ENCODE measurements at regions not wholly inside any gene's neighbourhood (a gene's known extent, or its start where the extent isn't known, plus 50 kb on each side); places are given as distances from the start of the nearest gene placed in this dataset.

DNA sequence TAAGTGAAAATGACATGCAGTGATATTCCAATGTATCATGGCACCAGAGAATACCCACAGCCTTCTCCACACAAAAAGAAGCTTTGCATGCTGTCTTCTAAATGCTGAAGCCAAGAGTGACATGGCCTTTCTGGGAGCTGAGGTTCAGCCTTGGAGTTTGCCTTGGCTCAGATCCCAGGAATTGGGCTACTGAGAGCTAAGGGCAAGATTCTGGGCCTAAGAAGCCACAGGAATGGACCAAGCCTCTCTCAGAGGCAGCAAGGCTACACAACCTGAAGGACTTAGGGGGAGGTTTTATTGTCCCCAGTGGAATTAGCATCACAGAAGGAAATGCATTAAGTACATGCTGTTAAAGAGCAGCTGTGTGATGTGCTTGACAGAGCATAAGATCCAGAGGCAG, 1078.5 kb downstream of the TUSC7 start:
- TF ChIP-seq, protein P1, sequence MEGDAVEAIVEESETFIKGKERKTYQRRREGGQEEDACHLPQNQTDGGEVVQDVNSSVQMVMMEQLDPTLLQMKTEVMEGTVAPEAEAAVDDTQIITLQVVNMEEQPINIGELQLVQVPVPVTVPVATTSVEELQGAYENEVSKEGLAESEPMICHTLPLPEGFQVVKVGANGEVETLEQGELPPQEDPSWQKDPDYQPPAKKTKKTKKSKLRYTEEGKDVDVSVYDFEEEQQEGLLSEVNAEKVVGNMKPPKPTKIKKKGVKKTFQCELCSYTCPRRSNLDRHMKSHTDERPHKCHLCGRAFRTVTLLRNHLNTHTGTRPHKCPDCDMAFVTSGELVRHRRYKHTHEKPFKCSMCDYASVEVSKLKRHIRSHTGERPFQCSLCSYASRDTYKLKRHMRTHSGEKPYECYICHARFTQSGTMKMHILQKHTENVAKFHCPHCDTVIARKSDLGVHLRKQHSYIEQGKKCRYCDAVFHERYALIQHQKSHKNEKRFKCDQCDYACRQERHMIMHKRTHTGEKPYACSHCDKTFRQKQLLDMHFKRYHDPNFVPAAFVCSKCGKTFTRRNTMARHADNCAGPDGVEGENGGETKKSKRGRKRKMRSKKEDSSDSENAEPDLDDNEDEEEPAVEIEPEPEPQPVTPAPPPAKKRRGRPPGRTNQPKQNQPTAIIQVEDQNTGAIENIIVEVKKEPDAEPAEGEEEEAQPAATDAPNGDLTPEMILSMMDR (conservative IDR thresholded peaks at IDR 0.05; ENCODE audit: low read depth, low read length) = no peak
- no peak for TF ChIP-seq EZH2phosphoT487 (IDR thresholded peaks at IDR 0.05; ENCODE audit: borderline replicate concordance, low read length)

Data from PC-3 (cell line).